Amniotic stem cell (primary cell): ENCODE measurements at regions not wholly inside any gene's neighbourhood (a gene's known extent, or its start where the extent isn't known, plus 50 kb on each side); places are given as distances from the start of the nearest gene placed in this dataset.

Experiments
- DNase-seq: peaks from one replicate; lab custom pipeline; 2025; lab: John Stamatoyannopoulos, UW

- no peak for DNase-seq
Observed at GRCh38 chr13:75945841-75946482, 309.8 kb downstream of the LMO7 start.

GRCh38 chr13:75938811-75939560, 302.9 kb downstream of the LMO7 start:
- DNase-seq = no peak

- no peak for DNase-seq
Observed at GRCh38 chr13:75936791-75937190, 300.7 kb downstream of the LMO7 start.

GRCh38 chr13:75935805-75936204, 299.7 kb downstream of the LMO7 start:
- DNase-seq = no peak

GRCh38 chr13:75934889-75935288, 298.8 kb downstream of the LMO7 start:
- no peak for DNase-seq

- DNase-seq = no peak
Observed at GRCh38 chr13:75932636-75933035, 296.5 kb downstream of the LMO7 start.

- no peak for DNase-seq
Observed at GRCh38 chr13:75931116-75931515, 295.0 kb downstream of the LMO7 start.

- DNase-seq = no peak
Observed at GRCh38 chr13:75929076-75929475, 292.9 kb downstream of the LMO7 start.

- no peak for DNase-seq
Observed at GRCh38 chr13:75927183-75927669, 291.1 kb downstream of the LMO7 start.

GRCh38 chr13:75920536-75920935, 284.4 kb downstream of the LMO7 start:
- no peak for DNase-seq

GRCh38 chr13:75919660-75920199, 283.6 kb downstream of the LMO7 start:
- DNase-seq = no peak

GRCh38 chr13:75915066-75915465, 278.9 kb downstream of the LMO7 start:
- DNase-seq = no peak

- no peak for DNase-seq
Observed at GRCh38 chr13:75913925-75914324, 277.8 kb downstream of the LMO7 start.

- no peak for DNase-seq
Observed at GRCh38 chr13:75910591-75910990, 274.5 kb downstream of the LMO7 start.
